ENCODE measurements at regions not wholly inside any gene's neighbourhood (a gene's known extent, or its start where the extent isn't known, plus 50 kb on each side); places are given as distances from the start of the nearest gene placed in this dataset.

DNA sequence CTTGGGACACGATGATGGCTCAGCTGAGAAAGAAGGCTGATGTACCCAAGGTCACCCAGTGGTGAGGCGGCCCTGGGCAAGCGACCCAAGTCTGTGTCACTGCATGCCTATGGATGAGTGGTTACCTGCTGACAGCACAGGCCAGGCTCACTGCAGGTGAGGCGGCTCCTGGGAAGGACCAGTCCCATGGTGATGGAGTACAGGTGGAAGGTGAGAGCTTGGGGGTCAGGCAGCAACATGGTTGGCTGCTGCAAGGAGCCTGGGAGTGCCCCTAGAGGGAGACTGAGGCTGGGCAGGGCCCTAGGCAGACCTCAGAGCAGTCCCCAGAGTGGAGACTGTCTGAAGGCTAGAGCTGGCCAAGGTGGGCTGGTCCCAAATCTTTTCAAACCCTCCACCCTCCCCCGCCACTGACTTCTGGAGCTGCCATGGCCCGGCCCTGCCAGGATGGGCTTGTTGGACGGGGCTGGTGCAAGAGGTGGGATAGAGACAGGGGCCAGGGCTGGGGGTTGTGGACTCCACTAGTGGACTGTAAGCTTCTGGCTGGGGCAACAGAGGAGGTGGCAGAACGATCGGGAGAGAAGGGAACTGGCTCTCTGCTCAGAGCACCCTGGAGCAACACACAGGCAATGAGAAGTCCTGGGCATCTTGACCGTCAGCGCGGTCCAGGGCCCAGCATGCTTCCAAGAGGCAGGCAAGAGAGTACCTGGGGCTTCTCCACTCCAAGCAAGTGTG lies 72.5 kb upstream of the SLC6A11 start:
- TF ChIP-seq, protein P1, sequence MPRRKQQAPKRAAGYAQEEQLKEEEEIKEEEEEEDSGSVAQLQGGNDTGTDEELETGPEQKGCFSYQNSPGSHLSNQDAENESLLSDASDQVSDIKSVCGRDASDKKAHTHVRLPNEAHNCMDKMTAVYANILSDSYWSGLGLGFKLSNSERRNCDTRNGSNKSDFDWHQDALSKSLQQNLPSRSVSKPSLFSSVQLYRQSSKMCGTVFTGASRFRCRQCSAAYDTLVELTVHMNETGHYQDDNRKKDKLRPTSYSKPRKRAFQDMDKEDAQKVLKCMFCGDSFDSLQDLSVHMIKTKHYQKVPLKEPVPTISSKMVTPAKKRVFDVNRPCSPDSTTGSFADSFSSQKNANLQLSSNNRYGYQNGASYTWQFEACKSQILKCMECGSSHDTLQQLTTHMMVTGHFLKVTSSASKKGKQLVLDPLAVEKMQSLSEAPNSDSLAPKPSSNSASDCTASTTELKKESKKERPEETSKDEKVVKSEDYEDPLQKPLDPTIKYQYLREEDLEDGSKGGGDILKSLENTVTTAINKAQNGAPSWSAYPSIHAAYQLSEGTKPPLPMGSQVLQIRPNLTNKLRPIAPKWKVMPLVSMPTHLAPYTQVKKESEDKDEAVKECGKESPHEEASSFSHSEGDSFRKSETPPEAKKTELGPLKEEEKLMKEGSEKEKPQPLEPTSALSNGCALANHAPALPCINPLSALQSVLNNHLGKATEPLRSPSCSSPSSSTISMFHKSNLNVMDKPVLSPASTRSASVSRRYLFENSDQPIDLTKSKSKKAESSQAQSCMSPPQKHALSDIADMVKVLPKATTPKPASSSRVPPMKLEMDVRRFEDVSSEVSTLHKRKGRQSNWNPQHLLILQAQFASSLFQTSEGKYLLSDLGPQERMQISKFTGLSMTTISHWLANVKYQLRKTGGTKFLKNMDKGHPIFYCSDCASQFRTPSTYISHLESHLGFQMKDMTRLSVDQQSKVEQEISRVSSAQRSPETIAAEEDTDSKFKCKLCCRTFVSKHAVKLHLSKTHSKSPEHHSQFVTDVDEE (CRISPR knock-in tag; IDR thresholded peaks at IDR 0.05) = no peak
- TF ChIP-seq ZFP3 (CRISPR knock-in tag; IDR thresholded peaks at IDR 0.05) (no peak), TCF4 (CRISPR knock-in tag; IDR thresholded peaks at IDR 0.05; ENCODE audit: borderline replicate concordance) (no peak), BACH2 (CRISPR knock-in tag; IDR thresholded peaks at IDR 0.05; ENCODE audit: borderline replicate concordance) (no peak), ZNF565 (CRISPR knock-in tag; conservative IDR thresholded peaks at IDR 0.05; ENCODE audit: low read depth) (no peak), ESRRG (CRISPR knock-in tag; IDR thresholded peaks at IDR 0.05) (no peak), ISL1 (CRISPR knock-in tag; IDR thresholded peaks at IDR 0.05) (no peak), ZC3H10 (CRISPR knock-in tag; IDR thresholded peaks at IDR 0.05) (no peak), ZNF70 (CRISPR knock-in tag; IDR thresholded peaks at IDR 0.05) (no peak), RARB (CRISPR knock-in tag; IDR thresholded peaks at IDR 0.05) (no peak)
- TF ChIP-seq, protein P2, sequence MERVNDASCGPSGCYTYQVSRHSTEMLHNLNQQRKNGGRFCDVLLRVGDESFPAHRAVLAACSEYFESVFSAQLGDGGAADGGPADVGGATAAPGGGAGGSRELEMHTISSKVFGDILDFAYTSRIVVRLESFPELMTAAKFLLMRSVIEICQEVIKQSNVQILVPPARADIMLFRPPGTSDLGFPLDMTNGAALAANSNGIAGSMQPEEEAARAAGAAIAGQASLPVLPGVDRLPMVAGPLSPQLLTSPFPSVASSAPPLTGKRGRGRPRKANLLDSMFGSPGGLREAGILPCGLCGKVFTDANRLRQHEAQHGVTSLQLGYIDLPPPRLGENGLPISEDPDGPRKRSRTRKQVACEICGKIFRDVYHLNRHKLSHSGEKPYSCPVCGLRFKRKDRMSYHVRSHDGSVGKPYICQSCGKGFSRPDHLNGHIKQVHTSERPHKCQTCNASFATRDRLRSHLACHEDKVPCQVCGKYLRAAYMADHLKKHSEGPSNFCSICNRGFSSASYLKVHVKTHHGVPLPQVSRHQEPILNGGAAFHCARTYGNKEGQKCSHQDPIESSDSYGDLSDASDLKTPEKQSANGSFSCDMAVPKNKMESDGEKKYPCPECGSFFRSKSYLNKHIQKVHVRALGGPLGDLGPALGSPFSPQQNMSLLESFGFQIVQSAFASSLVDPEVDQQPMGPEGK (CRISPR knock-in tag; IDR thresholded peaks at IDR 0.05; ENCODE audit: borderline replicate concordance) = no peak
